ENCODE measurements at regions not wholly inside any gene's neighbourhood (a gene's known extent, or its start where the extent isn't known, plus 50 kb on each side); places are given as distances from the start of the nearest gene placed in this dataset.
"Not testable (repeated sequence)": the region's sequence is repeated elsewhere in the genome, so short reads cannot be mapped to it uniquely, and the experiment has no call there.

DNA sequence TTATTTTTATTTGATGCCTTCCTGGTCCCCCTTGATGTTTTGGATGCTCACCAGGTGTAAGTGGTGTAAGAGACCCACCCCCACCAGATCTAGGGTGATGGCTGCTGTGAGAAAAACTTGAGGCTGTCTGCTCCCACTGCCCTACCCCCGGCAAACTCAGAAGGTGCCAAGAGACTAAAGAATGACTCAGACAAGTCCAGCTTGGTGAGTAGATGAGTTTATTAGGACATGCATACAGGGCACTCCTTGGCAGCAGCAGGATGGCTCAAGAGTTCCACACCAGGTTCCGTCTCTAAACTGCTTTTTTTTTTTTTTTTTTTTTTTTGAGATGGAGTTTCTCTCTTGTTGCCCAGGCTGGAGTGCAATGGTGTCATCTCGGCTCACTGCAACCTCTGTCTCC is 84.0 kb upstream of the HPF1 start:
- H3K4me3 ChIP-seq (ENCODE audit: low read depth, low read length): no peak overlapping the region
- DNase-seq (ENCODE audit: low read depth): no peak
- TF ChIP-seq MYC (IDR thresholded peaks at IDR 0.05; ENCODE audit: low read depth, low read length) (no peak), POLR2A (IDR thresholded peaks at IDR 0.05; ENCODE audit: extremely low read depth, insufficient read length) (no peak)
- TF ChIP-seq, protein P1, sequence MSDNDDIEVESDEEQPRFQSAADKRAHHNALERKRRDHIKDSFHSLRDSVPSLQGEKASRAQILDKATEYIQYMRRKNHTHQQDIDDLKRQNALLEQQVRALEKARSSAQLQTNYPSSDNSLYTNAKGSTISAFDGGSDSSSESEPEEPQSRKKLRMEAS (IDR thresholded peaks at IDR 0.05; ENCODE audit: low read depth, low read length): no peak
- TF ChIP-seq, protein P2, sequence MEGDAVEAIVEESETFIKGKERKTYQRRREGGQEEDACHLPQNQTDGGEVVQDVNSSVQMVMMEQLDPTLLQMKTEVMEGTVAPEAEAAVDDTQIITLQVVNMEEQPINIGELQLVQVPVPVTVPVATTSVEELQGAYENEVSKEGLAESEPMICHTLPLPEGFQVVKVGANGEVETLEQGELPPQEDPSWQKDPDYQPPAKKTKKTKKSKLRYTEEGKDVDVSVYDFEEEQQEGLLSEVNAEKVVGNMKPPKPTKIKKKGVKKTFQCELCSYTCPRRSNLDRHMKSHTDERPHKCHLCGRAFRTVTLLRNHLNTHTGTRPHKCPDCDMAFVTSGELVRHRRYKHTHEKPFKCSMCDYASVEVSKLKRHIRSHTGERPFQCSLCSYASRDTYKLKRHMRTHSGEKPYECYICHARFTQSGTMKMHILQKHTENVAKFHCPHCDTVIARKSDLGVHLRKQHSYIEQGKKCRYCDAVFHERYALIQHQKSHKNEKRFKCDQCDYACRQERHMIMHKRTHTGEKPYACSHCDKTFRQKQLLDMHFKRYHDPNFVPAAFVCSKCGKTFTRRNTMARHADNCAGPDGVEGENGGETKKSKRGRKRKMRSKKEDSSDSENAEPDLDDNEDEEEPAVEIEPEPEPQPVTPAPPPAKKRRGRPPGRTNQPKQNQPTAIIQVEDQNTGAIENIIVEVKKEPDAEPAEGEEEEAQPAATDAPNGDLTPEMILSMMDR (IDR thresholded peaks at IDR 0.05; ENCODE audit: low read depth, low read length): no peak

DNA sequence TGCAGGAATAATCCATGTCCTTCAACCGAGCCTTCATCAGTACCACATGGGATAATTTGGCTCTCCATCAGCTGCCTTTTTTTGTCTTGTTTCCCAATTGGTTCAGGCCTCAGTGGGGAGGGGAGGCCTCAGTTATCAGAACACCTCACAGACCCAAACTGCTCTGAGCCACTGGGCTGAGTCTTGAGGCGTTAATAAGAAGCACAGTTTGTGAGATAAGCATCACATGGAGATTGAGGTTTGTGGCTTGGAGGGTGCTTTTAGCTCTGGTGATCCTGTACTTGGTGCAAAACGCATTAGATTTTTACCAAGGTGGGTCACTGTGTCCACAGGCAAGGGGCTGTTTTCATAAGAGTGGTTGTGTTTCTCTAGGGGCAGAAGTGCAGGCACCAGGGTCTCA is 82.8 kb upstream of the HPF1 start:
- TF ChIP-seq, protein P1 (IDR thresholded peaks at IDR 0.05; ENCODE audit: low read depth, low read length): no peak
- TF ChIP-seq, protein P2 (IDR thresholded peaks at IDR 0.05; ENCODE audit: low read depth, low read length): no peak
- TF ChIP-seq MYC (IDR thresholded peaks at IDR 0.05; ENCODE audit: low read depth, low read length) (no peak), POLR2A (IDR thresholded peaks at IDR 0.05; ENCODE audit: extremely low read depth, insufficient read length) (no peak)
- DNase-seq (ENCODE audit: low read depth): no peak

DNA sequence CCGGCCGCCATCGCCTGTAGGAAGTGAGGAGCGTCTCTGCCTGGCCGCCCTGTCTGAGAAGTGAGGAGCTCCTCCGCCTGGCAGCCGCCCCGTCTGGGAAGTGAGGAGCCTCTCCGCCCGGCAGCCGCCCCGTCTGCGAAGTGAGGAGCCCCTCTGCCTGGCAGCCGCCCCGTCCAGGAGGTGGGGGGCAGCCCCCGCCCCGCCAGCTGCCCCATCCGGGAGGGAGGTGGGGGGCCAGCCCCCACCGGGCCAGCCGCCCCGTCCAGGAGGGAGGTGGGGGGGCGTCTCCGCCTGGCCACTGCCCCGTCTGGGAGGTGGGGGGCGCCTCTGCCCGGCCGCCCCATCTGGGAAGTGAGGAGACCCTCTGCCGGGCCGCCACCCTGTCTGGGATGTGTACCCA is 70.6 kb upstream of the HPF1 start:
- DNase-seq (ENCODE audit: low read depth); H3K4me3 ChIP-seq (ENCODE audit: low read depth, low read length): not testable (repeated sequence)

More for the DNA sequence above, 82.8 kb upstream of the HPF1 start:
- H3K4me3 ChIP-seq (ENCODE audit: low read depth, low read length): no peak overlapping the region

DNA sequence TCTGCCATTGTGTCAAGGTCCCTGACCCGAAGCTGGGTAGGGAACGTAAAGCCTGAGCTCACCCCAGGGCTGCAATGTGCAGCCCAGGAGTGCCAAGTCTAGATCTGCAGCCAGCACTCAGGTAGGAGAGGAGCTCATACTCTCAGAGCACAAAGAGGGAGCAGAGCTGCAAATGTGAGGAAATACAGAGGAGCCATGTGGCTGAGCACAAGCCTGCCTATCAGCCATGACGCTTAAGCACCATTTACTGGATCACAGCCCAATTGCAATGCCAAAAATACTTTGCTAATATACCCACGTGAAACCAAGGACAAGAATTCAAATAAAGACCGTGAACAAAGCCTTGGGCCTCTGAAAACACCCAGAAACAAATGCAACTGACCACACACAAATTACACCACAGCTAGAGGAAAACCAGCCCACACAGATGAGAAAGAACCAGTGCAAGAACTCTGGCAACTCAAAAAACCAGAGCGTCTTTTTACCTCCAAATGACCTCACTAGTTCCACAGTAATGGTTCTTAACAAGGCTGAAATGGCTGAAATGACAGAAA is 69.0 kb upstream of the HPF1 start:
- H3K4me3 ChIP-seq (ENCODE audit: low read depth, low read length): no peak overlapping the region
- no peak for TF ChIP-seq MYC (IDR thresholded peaks at IDR 0.05; ENCODE audit: low read depth, low read length)
- TF ChIP-seq, protein P1 (IDR thresholded peaks at IDR 0.05; ENCODE audit: low read depth, low read length): no peak
- TF ChIP-seq, protein P2 (IDR thresholded peaks at IDR 0.05; ENCODE audit: low read depth, low read length): no peak
- TF ChIP-seq POLR2A (IDR thresholded peaks at IDR 0.05; ENCODE audit: extremely low read depth, insufficient read length): no peak
- no peak for DNase-seq (ENCODE audit: low read depth)

DNA sequence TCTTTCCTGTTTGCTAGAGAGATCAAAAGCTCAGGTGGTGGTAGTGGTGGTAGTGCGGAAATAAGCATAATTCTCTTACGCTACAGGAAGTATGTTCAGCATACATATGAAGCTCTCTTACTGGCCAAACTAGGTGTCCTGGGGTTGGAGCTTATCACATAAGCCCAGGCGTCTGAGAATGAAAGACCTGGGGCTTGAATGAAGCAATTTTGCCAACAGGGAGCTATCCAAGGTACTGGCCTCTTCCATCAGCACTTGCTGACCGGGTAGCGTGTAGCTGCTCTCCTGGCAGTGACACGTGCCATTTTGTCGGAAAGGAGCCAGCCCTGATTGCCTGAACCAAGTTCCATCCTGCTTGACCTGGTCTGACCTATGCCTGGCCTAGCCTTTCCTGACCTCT is 65.9 kb upstream of the HPF1 start:
- no peak overlapping the region for H3K4me3 ChIP-seq (ENCODE audit: low read depth, low read length)
- peak; percentile 64 for DNase-seq (ENCODE audit: low read depth)

DNA sequence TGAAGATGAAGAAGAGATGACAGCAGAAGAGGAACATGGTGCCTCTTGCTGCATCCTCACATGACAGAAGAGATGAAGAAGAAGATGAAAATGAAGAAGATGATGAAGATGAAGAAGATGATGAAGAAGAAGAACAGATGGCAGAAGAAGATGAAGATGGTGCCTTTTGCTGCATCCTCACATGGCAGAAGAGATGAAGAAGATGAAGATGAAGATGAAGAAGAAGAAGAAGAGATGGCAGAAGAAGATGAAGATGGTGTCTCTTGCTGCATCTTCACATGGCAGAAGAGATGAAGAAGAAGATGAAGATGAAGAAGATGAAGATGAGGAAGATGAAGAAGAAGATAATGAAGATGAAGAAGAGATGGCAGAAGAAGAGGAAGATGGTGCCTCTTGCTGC is 63.7 kb upstream of the HPF1 start:
- no peak for DNase-seq (ENCODE audit: low read depth)
- TF ChIP-seq POLR2A (IDR thresholded peaks at IDR 0.05; ENCODE audit: extremely low read depth, insufficient read length) (no peak), MYC (IDR thresholded peaks at IDR 0.05; ENCODE audit: low read depth, low read length) (no peak)
- TF ChIP-seq, protein P2 (IDR thresholded peaks at IDR 0.05; ENCODE audit: low read depth, low read length): no peak
- TF ChIP-seq, protein P1 (IDR thresholded peaks at IDR 0.05; ENCODE audit: low read depth, low read length): no peak
- H3K4me3 ChIP-seq (ENCODE audit: low read depth, low read length): no peak overlapping the region

More for the DNA sequence above, 65.9 kb upstream of the HPF1 start:
- TF ChIP-seq, protein P2 (IDR thresholded peaks at IDR 0.05; ENCODE audit: low read depth, low read length): no peak
- TF ChIP-seq, protein P1 (IDR thresholded peaks at IDR 0.05; ENCODE audit: low read depth, low read length): no peak
- no peak for TF ChIP-seq POLR2A (IDR thresholded peaks at IDR 0.05; ENCODE audit: extremely low read depth, insufficient read length)
- TF ChIP-seq MYC (IDR thresholded peaks at IDR 0.05; ENCODE audit: low read depth, low read length): no peak

Measured in NB4 (cell line).